Germinal center (tissue), 1 donor: ENCODE measurements at regions not wholly inside any gene's neighbourhood (a gene's known extent, or its start where the extent isn't known, plus 50 kb on each side); places are given as distances from the start of the nearest gene placed in this dataset.
"Not testable (repeated sequence)": the region's sequence is repeated elsewhere in the genome, so short reads cannot be mapped to it uniquely, and the experiment has no call there.

ENCODE experiments used
- DNase-seq: peaks from one replicate; pipeline ENCODE4 v3.0.0; 2012; ENCODE audit warnings: mixed read lengths, low spot score

GRCh38 chr14:83091991-83092956, 1558.6 kb upstream of the SEL1L start:
- DNase-seq = not testable (repeated sequence)

GRCh38 chr14:83096092-83096491, 1562.4 kb upstream of the SEL1L start:
- DNase-seq = no peak

GRCh38 chr14:83101846-83102245, 1568.2 kb upstream of the SEL1L start:
- no peak for DNase-seq

- no peak for DNase-seq
These were observed 1584.4 kb upstream of the SEL1L start for GRCh38 chr14:83118029-83118428.

GRCh38 chr14:83120187-83120586, 1586.5 kb upstream of the SEL1L start:
- no peak for DNase-seq

GRCh38 chr14:83126076-83126475, 1592.4 kb upstream of the SEL1L start:
- no peak for DNase-seq

GRCh38 chr14:83128783-83129182, 1595.1 kb upstream of the SEL1L start:
- no peak for DNase-seq

- no peak for DNase-seq
These were observed 1595.8 kb upstream of the SEL1L start for GRCh38 chr14:83129496-83129895.

- no peak for DNase-seq
These were observed 1600.5 kb upstream of the SEL1L start for GRCh38 chr14:83133981-83134645.

GRCh38 chr14:83140756-83141155, 1607.1 kb upstream of the SEL1L start:
- DNase-seq = no peak

- DNase-seq = no peak
These were observed 1613.4 kb upstream of the SEL1L start for GRCh38 chr14:83147006-83147405.

GRCh38 chr14:83151571-83151970, 1617.9 kb upstream of the SEL1L start:
- no peak for DNase-seq

GRCh38 chr14:83153081-83153480, 1619.4 kb upstream of the SEL1L start:
- no peak for DNase-seq

- no peak for DNase-seq
These were observed 1628.8 kb upstream of the SEL1L start for GRCh38 chr14:83162361-83162929.

- no peak for DNase-seq
These were observed 1629.4 kb upstream of the SEL1L start for GRCh38 chr14:83163016-83163415.

- no peak for DNase-seq
These were observed 1630.4 kb upstream of the SEL1L start for GRCh38 chr14:83164016-83164415.

- no peak for DNase-seq
These were observed 1630.9 kb upstream of the SEL1L start for GRCh38 chr14:83164591-83164990.

- no peak for DNase-seq
These were observed 1636.5 kb upstream of the SEL1L start for GRCh38 chr14:83170165-83170564.

- DNase-seq = no peak
These were observed 1638.1 kb upstream of the SEL1L start for GRCh38 chr14:83171761-83172160.

- DNase-seq = no peak
These were observed 1638.7 kb upstream of the SEL1L start for GRCh38 chr14:83172363-83172762.

GRCh38 chr14:83173687-83174086, 1640.0 kb upstream of the SEL1L start:
- no peak for DNase-seq

- no peak for DNase-seq
These were observed 1650.9 kb upstream of the SEL1L start for GRCh38 chr14:83184531-83184930.

- not testable (repeated sequence) for DNase-seq
These were observed 1654.7 kb upstream of the SEL1L start for GRCh38 chr14:83188311-83188710.
